ENCODE measurements at regions not wholly inside any gene's neighbourhood (a gene's known extent, or its start where the extent isn't known, plus 50 kb on each side); places are given as distances from the start of the nearest gene placed in this dataset.

DNA sequence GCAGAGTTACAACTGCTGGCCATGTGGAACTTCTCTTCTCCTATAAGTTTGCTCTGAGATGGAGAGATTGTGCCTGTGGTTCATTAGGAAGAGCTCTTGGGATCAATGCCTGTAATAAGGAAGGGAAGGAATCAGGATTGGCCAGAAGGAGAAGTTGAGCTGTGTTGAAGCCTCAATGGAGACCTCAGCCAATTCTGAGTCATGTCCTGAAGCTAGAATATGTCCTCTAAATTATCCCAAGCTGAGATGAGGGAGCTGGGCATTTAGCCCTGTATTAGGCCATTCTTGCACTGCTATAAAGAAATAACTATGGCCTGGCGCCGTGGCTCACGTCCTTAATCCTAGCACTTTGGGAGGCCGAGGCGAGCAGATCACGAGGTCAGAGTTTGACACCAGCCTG lies 85.4 kb upstream of the DHX15 start:
- Histone ChIP-seq H3K4me3 (no peak overlapping the region), H2AFZ (no peak overlapping the region), H3K27me3 (ENCODE audit: insufficient read depth, low read depth) (no peaks in the 10 kb centered on the region), H3K27ac (no peak overlapping the region), H3K4me2 (no peak overlapping the region), H3F3A (ENCODE audit: insufficient read depth, low read depth) (no peaks in the 10 kb centered on the region), H4K20me1 (ENCODE audit: insufficient read depth) (no peaks in the 10 kb centered on the region), H3K9me3 (ENCODE audit: insufficient read depth, low read depth) (no peaks in the 10 kb centered on the region), H3K79me2 (ENCODE audit: low read depth) (no peaks in the 10 kb centered on the region), H3K9me2 (ENCODE audit: insufficient read depth) (no peaks in the 10 kb centered on the region), H3K36me3 (ENCODE audit: low read depth) (no peaks in the 10 kb centered on the region), H3K4me1 (replicated peaks; ENCODE audit: insufficient read depth) (no peaks in the 10 kb centered on the region)
- CTCF ChIA-PET: no interaction called here
- no TSS peak for BruUV-seq (replicated peaks)
- DNase-seq: no peak
- intact Hi-C loops (cut with micrococcal nuclease; ENCODE audit: unreplicated experiment): no loop called here
- POLR2A ChIA-PET (ENCODE audit: unreplicated experiment): no interaction called here
- no peak for TF ChIP-seq EZH2 (IDR thresholded peaks at IDR 0.05; ENCODE audit: low read depth)
- TF ChIP-seq, protein P1, sequence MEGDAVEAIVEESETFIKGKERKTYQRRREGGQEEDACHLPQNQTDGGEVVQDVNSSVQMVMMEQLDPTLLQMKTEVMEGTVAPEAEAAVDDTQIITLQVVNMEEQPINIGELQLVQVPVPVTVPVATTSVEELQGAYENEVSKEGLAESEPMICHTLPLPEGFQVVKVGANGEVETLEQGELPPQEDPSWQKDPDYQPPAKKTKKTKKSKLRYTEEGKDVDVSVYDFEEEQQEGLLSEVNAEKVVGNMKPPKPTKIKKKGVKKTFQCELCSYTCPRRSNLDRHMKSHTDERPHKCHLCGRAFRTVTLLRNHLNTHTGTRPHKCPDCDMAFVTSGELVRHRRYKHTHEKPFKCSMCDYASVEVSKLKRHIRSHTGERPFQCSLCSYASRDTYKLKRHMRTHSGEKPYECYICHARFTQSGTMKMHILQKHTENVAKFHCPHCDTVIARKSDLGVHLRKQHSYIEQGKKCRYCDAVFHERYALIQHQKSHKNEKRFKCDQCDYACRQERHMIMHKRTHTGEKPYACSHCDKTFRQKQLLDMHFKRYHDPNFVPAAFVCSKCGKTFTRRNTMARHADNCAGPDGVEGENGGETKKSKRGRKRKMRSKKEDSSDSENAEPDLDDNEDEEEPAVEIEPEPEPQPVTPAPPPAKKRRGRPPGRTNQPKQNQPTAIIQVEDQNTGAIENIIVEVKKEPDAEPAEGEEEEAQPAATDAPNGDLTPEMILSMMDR (conservative IDR thresholded peaks at IDR 0.05): no peak

DNA sequence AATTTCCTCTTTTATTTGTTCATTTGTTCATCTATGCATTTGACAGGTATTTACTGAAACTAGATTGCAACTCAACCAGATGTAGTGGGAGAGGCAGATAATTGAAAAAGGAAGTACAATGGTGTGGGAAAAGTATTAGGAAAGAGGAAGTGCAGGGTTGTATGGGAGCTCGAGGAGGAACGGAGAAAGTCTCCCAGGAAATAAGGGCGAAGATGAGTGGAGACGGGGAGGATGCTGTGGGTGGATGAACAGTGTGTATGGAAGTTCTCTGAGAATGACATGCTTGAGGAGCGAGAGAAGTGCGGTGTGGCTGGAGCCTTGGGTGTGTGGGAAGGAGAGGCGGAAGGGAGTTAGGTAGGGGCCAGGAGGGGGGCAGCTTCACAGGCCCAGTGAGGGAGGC lies 87.5 kb upstream of the DHX15 start:
- no peaks in the 10 kb centered on the region for H3K4me1 ChIP-seq (replicated peaks; ENCODE audit: insufficient read depth)
- no peaks in the 10 kb centered on the region for H3K27me3 ChIP-seq (ENCODE audit: insufficient read depth, low read depth)
- H3K4me2 ChIP-seq: no peak overlapping the region
- H3K4me3 ChIP-seq: no peak overlapping the region
- TF ChIP-seq, protein P1 (conservative IDR thresholded peaks at IDR 0.05): no peak
- TF ChIP-seq EZH2 (IDR thresholded peaks at IDR 0.05; ENCODE audit: low read depth): no peak
- H2AFZ ChIP-seq: no peak overlapping the region
- H3K9me3 ChIP-seq (ENCODE audit: insufficient read depth, low read depth): no peaks in the 10 kb centered on the region
- DNase-seq: no peak
- H3K9me2 ChIP-seq (ENCODE audit: insufficient read depth): no peaks in the 10 kb centered on the region
- BruUV-seq (replicated peaks): no TSS peak
- no peaks in the 10 kb centered on the region for H3K36me3 ChIP-seq (ENCODE audit: low read depth)
- intact Hi-C loops (cut with micrococcal nuclease; ENCODE audit: unreplicated experiment): no loop called here
- no peak overlapping the region for H3K27ac ChIP-seq
- ChIA-PET CTCF (no interaction called here), POLR2A (ENCODE audit: unreplicated experiment) (no interaction called here)
- H3K79me2 ChIP-seq (ENCODE audit: low read depth): no peaks in the 10 kb centered on the region
- no peaks in the 10 kb centered on the region for H3F3A ChIP-seq (ENCODE audit: insufficient read depth, low read depth)
- no peaks in the 10 kb centered on the region for H4K20me1 ChIP-seq (ENCODE audit: insufficient read depth)

GRCh38 chr4:24672880-24673279 lies 88.5 kb upstream of the DHX15 start:
- Histone ChIP-seq H3K4me2 (no peak overlapping the region), H3K9me2 (ENCODE audit: insufficient read depth) (no peaks in the 10 kb centered on the region), H3K79me2 (ENCODE audit: low read depth) (no peaks in the 10 kb centered on the region), H4K20me1 (ENCODE audit: insufficient read depth) (no peaks in the 10 kb centered on the region), H2AFZ (no peak overlapping the region), H3K27me3 (ENCODE audit: insufficient read depth, low read depth) (no peaks in the 10 kb centered on the region), H3K4me3 (no peak overlapping the region), H3F3A (ENCODE audit: insufficient read depth, low read depth) (no peaks in the 10 kb centered on the region), H3K4me1 (replicated peaks; ENCODE audit: insufficient read depth) (no peaks in the 10 kb centered on the region), H3K9me3 (ENCODE audit: insufficient read depth, low read depth) (no peaks in the 10 kb centered on the region), H3K27ac (no peak overlapping the region), H3K36me3 (ENCODE audit: low read depth) (no peaks in the 10 kb centered on the region)
- no peak for TF ChIP-seq EZH2 (IDR thresholded peaks at IDR 0.05; ENCODE audit: low read depth)
- intact Hi-C loops (cut with micrococcal nuclease; ENCODE audit: unreplicated experiment): no loop called here
- CTCF ChIA-PET: no interaction called here
- DNase-seq: no peak
- POLR2A ChIA-PET (ENCODE audit: unreplicated experiment): no interaction called here
- BruUV-seq (replicated peaks): no TSS peak

DNA sequence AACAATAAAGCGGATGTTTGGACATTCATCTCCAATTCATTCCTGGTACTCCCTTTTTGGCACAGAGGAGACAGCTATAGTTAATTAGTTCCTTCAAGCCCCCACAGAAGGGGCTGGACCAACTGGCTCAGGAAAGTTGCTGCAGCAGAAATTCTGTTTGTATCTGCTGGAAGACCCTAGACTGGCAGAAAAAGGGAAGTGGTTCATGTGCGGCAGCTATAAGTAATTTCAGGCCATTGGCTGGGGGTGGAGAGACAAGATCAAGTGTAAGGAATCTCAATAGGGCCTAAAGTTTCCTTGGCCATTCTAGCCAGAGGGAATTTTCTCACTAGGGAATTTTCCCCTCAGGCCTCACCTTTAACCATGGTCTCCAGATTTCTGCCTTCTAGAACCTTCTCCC lies 89.9 kb upstream of the DHX15 start:
- Histone ChIP-seq H4K20me1 (ENCODE audit: insufficient read depth) (no peaks in the 10 kb centered on the region), H3K79me2 (ENCODE audit: low read depth) (no peaks in the 10 kb centered on the region), H3K4me1 (replicated peaks; ENCODE audit: insufficient read depth) (no peaks in the 10 kb centered on the region), H2AFZ (no peak overlapping the region), H3K9me3 (ENCODE audit: insufficient read depth, low read depth) (no peaks in the 10 kb centered on the region), H3K9me2 (ENCODE audit: insufficient read depth) (no peaks in the 10 kb centered on the region), H3K4me3 (no peak overlapping the region), H3K4me2 (no peak overlapping the region), H3K27ac (no peak overlapping the region), H3F3A (ENCODE audit: insufficient read depth, low read depth) (no peaks in the 10 kb centered on the region), H3K36me3 (ENCODE audit: low read depth) (no peaks in the 10 kb centered on the region), H3K27me3 (ENCODE audit: insufficient read depth, low read depth) (no peaks in the 10 kb centered on the region)
- no TSS peak for BruUV-seq (replicated peaks)
- DNase-seq: no peak
- intact Hi-C loops (cut with micrococcal nuclease; ENCODE audit: unreplicated experiment): no loop called here
- TF ChIP-seq, protein P1 (conservative IDR thresholded peaks at IDR 0.05): no peak
- TF ChIP-seq EZH2 (IDR thresholded peaks at IDR 0.05; ENCODE audit: low read depth): no peak
- ChIA-PET POLR2A (ENCODE audit: unreplicated experiment) (no interaction called here), CTCF (no interaction called here)
